GM23338 (cell line): ENCODE measurements at regions not wholly inside any gene's neighbourhood (a gene's known extent, or its start where the extent isn't known, plus 50 kb on each side); places are given as distances from the start of the nearest gene placed in this dataset.

ENCODE experiments used
- ATAC-seq: fragments of 200-7000 bp; cut with Tn5 transposase; 3 replicates; pipeline ENCODE4 v1.9.1; 2020
- DNase-seq: peaks from one replicate; pipeline ENCODE4 v3.0.0-alpha.2; 2015; ENCODE audit warnings: low spot score
- H2AFZ ChIP-seq: fragments of 200-600 bp; sonication (generic); 2 replicates; pipeline ENCODE4 v1.8.0; 2016; ENCODE audit warnings: antibody characterized with exemption, mild to moderate bottlenecking, moderate library complexity
- H3F3A ChIP-seq: fragments of 200-600 bp; sonication (generic); replicated peaks from 2 replicates; pipeline ENCODE4 v1.8.0; 2017; ENCODE audit warnings: antibody characterized with exemption, mixed run types, low read depth
- H3K27ac ChIP-seq: fragments of 200-600 bp; sonication (generic); 2 replicates; pipeline ENCODE4 v1.6.1; 2016; ENCODE audit warnings: low read depth
- H3K27me3 ChIP-seq: fragments of 200-600 bp; sonication (generic); 2 replicates; pipeline ENCODE4 v1.8.0; 2016; ENCODE audit warnings: mild to moderate bottlenecking, mixed run types, moderate library complexity; ENCODE audit not compliant: insufficient read depth
- H3K36me3 ChIP-seq: fragments of 200-600 bp; sonication (generic); 2 replicates; pipeline ENCODE4 v1.8.0; 2016; ENCODE audit warnings: mild to moderate bottlenecking; ENCODE audit not compliant: insufficient read depth
- H3K4me1 ChIP-seq: fragments of 200-600 bp; sonication (generic); 2 replicates; pipeline ENCODE4 v1.8.0; 2016; ENCODE audit warnings: mild to moderate bottlenecking, moderate library complexity; ENCODE audit not compliant: insufficient read depth
- H3K4me2 ChIP-seq: fragments of 200-600 bp; sonication (generic); 2 replicates; pipeline ENCODE4 v1.7.1; 2017; ENCODE audit warnings: mixed run types
- H3K4me3 ChIP-seq: fragments of 200-600 bp; sonication (generic); 2 replicates; pipeline ENCODE4 v1.6.1; 2016; ENCODE audit warnings: mixed run types
- H3K79me2 ChIP-seq: fragments of 200-600 bp; sonication (generic); replicated peaks from 2 replicates; pipeline ENCODE4 v1.8.0; 2017; ENCODE audit warnings: mild to moderate bottlenecking; ENCODE audit not compliant: insufficient read depth
- H3K9me2 ChIP-seq: fragments of 200-600 bp; sonication (generic); 2 replicates; pipeline ENCODE4 v1.8.0; 2017; ENCODE audit not compliant: insufficient read depth
- H4K20me1 ChIP-seq: fragments of 200-600 bp; sonication (generic); replicated peaks from 2 replicates; pipeline ENCODE4 v1.8.0; 2017; ENCODE audit warnings: mild to moderate bottlenecking; ENCODE audit not compliant: insufficient read depth
- H3K27ac Mint-ChIP-seq: 2 replicates; pipeline ENCODE4 v1.8.0; 2020; ENCODE audit warnings: inconsistent platforms, mild to moderate bottlenecking, moderate library complexity, mixed read lengths
- H3K27me3 Mint-ChIP-seq: 3 replicates; pipeline ENCODE4 v1.8.0; 2022; ENCODE audit warnings: low read depth, mild to moderate bottlenecking, moderate library complexity, mixed read lengths, inconsistent platforms; ENCODE audit not compliant: insufficient read depth, poor library complexity
- H3K36me3 Mint-ChIP-seq: 3 replicates; pipeline ENCODE4 v1.8.0; 2021; ENCODE audit warnings: low read depth, mild to moderate bottlenecking, inconsistent platforms, moderate library complexity, mixed read lengths
- H3K4me1 Mint-ChIP-seq: 3 replicates; pipeline ENCODE4 v1.8.0; 2020; ENCODE audit warnings: mild to moderate bottlenecking, inconsistent platforms, mixed read lengths
- H3K4me3 Mint-ChIP-seq: 3 replicates; pipeline ENCODE4 v1.8.0; 2021; ENCODE audit warnings: moderate library complexity, mild to moderate bottlenecking, inconsistent platforms, mixed read lengths
- H3K9me3 Mint-ChIP-seq: 3 replicates; pipeline ENCODE4 v1.8.0; 2020; ENCODE audit warnings: moderate library complexity, mild to moderate bottlenecking, inconsistent platforms, mixed read lengths
- CREB1 ChIP-seq: fragments of 250-450 bp; sonication (Bioruptor Pico); IDR thresholded peaks from 2 replicates; pipeline ENCODE4 v1.5.0; 2020; ENCODE audit warnings: low read depth, mild to moderate bottlenecking, moderate library complexity
- EZH2 ChIP-seq: fragments of 200-600 bp; sonication (generic); IDR thresholded peaks from one replicate; pipeline ENCODE4 v1.8.0; 2017; ENCODE audit warnings: antibody characterized with exemption, mild to moderate bottlenecking, low read depth; ENCODE audit not compliant: unreplicated experiment
- EZH2phosphoT487 ChIP-seq: fragments of 200-600 bp; sonication (generic); IDR thresholded peaks from one replicate; pipeline ENCODE4 v1.8.1; 2018; ENCODE audit warnings: antibody characterized with exemption; ENCODE audit not compliant: unreplicated experiment
- JUNB ChIP-seq: IDR thresholded peaks from one replicate; pipeline ENCODE4 v1.6.1; 2016; ENCODE audit warnings: antibody characterized with exemption; ENCODE audit not compliant: unreplicated experiment
- NANOG ChIP-seq: IDR thresholded peaks from 2 replicates; pipeline ENCODE4 v1.6.1; 2016; ENCODE audit warnings: antibody characterized with exemption, borderline replicate concordance
- POLR2AphosphoS5 ChIP-seq: IDR thresholded peaks from 2 replicates; pipeline ENCODE4 v1.6.1; 2016; ENCODE audit warnings: antibody characterized with exemption, low read depth
- REST ChIP-seq: IDR thresholded peaks from one replicate; pipeline ENCODE4 v1.6.1; 2018; ENCODE audit warnings: antibody characterized with exemption; ENCODE audit not compliant: unreplicated experiment
- STAT1 ChIP-seq: IDR thresholded peaks from one replicate; pipeline ENCODE4 v1.6.1; 2016; ENCODE audit warnings: antibody characterized with exemption; ENCODE audit not compliant: unreplicated experiment
- ZNF114 ChIP-seq: fragments of 250-450 bp; sonication (Bioruptor Pico); IDR thresholded peaks from 2 replicates; pipeline ENCODE4 v1.5.0; 2020; ENCODE audit warnings: mild to moderate bottlenecking, moderate library complexity
- ZNF331 ChIP-seq: fragments of 250-450 bp; sonication (Bioruptor Pico); IDR thresholded peaks from 2 replicates; pipeline ENCODE4 v1.5.0; 2020; ENCODE audit warnings: low read depth, mild to moderate bottlenecking, moderate library complexity
- TF ChIP-seq, protein P1 (sequence below): fragments of 250-450 bp; sonication (Bioruptor Pico); IDR thresholded peaks from 2 replicates; pipeline ENCODE4 v1.5.0; 2020; ENCODE audit warnings: mild to moderate bottlenecking, moderate library complexity

DNA sequence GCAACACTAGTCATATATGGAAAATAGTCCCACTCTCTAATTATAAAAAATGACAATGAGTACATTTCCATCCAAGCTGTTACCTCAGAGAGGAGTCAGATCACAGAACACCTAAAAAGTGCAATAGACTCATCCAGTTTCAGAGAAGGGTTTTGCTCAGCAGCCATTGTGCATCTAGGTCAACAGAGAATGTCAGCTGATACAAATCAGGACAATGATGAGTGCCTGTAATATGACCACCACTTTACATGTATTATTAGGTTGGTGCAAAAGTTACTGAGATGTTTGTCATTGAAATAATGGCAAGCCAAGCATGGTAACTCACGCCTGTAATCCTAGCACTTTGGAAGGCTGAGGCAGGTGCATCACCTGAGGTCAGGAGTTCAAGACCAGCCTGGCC is 164.1 kb upstream of the TTC29 start:
- Histone ChIP-seq H3K27me3 (no peaks in the 10 kb centered on the region), H2AFZ (no peak overlapping the region), H3K27ac (no peak overlapping the region), H3K9me2 (0 out of 2 replicates have a peak, but pooled peaks cover 3% of the 10 kb centered on the region), H3F3A (no peaks in the 10 kb centered on the region), H3K4me3 (no peak overlapping the region), H3K79me2 (no peaks in the 10 kb centered on the region), H3K4me1 (no peaks in the 10 kb centered on the region), H3K36me3 (no peaks in the 10 kb centered on the region), H4K20me1 (no peaks in the 10 kb centered on the region), H3K4me2 (no peak overlapping the region)
- Mint-ChIP-seq H3K9me3 (peaks cover 11% of the 10 kb centered on the region), H3K4me3 (no peak overlapping the region), H3K36me3 (peaks cover 5% of the 10 kb centered on the region), H3K27me3 (no peaks in the 10 kb centered on the region), H3K4me1 (no peaks in the 10 kb centered on the region), H3K27ac (no peak overlapping the region)
- DNase-seq (no peak), ATAC-seq (no peak)
- TF ChIP-seq EZH2 (no peak), POLR2AphosphoS5 (no peak), CREB1 (CRISPR knock-in tag) (no peak), EZH2phosphoT487 (no peak), STAT1 (no peak), NANOG (no peak), ZNF114 (CRISPR knock-in tag) (no peak), JUNB (no peak), REST (no peak), ZNF331 (no peak)
- TF ChIP-seq, protein P1, sequence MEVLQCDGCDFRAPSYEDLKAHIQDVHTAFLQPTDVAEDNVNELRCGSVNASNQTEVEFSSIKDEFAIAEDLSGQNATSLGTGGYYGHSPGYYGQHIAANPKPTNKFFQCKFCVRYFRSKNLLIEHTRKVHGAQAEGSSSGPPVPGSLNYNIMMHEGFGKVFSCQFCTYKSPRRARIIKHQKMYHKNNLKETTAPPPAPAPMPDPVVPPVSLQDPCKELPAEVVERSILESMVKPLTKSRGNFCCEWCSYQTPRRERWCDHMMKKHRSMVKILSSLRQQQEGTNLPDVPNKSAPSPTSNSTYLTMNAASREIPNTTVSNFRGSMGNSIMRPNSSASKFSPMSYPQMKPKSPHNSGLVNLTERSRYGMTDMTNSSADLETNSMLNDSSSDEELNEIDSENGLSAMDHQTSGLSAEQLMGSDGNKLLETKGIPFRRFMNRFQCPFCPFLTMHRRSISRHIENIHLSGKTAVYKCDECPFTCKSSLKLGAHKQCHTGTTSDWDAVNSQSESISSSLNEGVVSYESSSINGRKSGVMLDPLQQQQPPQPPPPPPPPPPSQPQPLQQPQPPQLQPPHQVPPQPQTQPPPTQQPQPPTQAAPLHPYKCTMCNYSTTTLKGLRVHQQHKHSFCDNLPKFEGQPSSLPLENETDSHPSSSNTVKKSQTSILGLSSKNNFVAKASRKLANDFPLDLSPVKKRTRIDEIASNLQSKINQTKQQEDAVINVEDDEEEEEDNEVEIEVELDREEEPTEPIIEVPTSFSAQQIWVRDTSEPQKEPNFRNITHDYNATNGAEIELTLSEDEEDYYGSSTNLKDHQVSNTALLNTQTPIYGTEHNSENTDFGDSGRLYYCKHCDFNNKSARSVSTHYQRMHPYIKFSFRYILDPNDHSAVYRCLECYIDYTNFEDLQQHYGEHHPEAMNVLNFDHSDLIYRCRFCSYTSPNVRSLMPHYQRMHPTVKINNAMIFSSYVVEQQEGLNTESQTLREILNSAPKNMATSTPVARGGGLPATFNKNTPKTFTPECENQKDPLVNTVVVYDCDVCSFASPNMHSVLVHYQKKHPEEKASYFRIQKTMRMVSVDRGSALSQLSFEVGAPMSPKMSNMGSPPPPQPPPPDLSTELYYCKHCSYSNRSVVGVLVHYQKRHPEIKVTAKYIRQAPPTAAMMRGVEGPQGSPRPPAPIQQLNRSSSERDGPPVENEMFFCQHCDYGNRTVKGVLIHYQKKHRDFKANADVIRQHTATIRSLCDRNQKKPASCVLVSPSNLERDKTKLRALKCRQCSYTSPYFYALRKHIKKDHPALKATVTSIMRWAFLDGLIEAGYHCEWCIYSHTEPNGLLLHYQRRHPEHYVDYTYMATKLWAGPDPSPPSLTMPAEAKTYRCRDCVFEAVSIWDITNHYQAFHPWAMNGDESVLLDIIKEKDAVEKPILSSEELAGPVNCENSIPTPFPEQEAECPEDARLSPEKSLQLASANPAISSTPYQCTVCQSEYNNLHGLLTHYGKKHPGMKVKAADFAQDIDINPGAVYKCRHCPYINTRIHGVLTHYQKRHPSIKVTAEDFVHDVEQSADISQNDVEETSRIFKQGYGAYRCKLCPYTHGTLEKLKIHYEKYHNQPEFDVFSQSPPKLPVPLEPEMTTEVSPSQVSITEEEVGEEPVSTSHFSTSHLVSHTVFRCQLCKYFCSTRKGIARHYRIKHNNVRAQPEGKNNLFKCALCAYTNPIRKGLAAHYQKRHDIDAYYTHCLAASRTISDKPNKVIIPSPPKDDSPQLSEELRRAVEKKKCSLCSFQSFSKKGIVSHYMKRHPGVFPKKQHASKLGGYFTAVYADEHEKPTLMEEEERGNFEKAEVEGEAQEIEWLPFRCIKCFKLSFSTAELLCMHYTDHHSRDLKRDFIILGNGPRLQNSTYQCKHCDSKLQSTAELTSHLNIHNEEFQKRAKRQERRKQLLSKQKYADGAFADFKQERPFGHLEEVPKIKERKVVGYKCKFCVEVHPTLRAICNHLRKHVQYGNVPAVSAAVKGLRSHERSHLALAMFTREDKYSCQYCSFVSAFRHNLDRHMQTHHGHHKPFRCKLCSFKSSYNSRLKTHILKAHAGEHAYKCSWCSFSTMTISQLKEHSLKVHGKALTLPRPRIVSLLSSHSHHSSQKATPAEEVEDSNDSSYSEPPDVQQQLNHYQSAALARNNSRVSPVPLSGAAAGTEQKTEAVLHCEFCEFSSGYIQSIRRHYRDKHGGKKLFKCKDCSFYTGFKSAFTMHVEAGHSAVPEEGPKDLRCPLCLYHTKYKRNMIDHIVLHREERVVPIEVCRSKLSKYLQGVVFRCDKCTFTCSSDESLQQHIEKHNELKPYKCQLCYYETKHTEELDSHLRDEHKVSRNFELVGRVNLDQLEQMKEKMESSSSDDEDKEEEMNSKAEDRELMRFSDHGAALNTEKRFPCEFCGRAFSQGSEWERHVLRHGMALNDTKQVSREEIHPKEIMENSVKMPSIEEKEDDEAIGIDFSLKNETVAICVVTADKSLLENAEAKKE, result no peak
